CD4-positive, alpha-beta T cell treated with Interleukin-4 for 4 hours (primary cell): ENCODE measurements at regions not wholly inside any gene's neighbourhood (a gene's known extent, or its start where the extent isn't known, plus 50 kb on each side); places are given as distances from the start of the nearest gene placed in this dataset.
"Not testable (repeated sequence)": the region's sequence is repeated elsewhere in the genome, so short reads cannot be mapped to it uniquely, and the experiment has no call there.

ENCODE experiments used
- DNase-seq: peaks from one replicate; pipeline ENCODE4 v3.0.0-alpha.2; 2020

DNA sequence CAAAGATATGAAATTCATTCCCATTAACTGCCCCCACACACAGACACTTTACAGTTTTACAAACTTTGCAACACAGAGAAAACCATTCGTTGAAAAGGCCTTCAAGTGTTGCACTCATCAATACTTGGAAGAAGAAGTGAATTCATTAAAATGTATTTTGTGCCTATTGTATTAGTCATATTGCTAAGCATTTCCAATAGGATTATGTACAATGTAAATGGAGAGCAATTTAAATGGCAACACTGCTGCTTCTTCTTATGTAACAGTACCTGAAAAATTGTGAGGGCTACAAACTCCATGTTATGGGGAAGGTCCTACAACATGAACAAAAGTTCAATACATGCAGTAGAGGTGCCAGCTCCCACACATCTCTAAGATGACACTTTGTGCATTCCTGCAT lies 209.3 kb upstream of the POGK start:
- DNase-seq = no peak

DNA sequence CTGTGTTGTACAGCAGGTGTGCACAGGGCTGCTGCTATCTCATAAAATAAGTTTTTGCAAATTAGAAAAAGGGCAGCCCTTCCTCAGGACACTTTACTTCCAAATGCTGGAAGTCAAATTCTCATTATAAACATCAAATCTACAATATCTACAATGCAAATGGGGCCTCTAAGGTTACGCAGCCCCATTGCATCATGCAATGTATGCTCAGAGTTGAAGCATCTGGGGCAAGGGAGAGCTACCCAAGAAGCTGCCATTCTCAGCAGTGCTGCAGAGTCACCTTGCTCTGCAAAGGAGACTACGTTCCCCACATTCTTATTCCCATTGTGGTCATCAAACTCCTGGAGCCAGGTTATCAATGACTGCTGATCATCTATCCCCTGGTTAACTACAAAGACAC lies 208.9 kb upstream of the POGK start:
- no peak for DNase-seq

DNA sequence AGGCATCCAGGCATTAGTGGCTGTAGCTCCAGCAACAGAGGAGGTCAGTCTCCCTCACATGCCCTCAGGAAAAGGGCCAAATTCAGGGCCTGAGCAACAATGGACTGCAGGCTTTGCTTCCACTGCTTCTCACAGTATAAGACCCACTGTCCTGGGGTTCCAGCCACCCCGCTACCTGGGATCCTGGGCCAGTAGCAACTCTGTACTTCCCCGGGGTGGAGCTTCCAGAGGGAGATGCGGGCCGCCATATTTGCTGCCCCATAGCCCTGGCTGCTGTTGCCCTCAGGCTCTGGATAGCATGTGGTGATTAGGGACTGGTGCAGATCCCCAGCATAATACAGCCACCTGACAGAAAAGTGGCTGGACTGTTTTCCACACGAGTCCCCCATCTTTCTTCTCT lies 201.1 kb upstream of the POGK start:
- no peak for DNase-seq

DNA sequence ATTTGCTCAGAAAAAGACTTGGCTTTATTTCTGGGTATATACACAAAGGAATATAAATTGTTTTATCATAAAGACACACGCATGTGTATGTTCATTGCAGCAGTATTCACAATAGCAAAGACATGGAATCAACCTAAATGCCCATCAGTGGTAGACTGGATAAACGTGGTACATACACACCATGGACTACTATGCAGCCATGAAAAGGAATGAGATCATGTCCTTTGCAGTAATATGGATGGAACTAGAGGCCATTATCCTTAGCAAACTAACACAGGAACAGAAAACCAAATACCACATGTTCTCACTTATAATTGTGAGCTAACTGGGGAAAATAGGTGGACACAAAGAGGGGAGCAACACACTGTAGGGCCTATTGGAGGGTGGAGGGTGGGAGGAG lies 182.0 kb upstream of the POGK start:
- DNase-seq = not testable (repeated sequence)

DNA sequence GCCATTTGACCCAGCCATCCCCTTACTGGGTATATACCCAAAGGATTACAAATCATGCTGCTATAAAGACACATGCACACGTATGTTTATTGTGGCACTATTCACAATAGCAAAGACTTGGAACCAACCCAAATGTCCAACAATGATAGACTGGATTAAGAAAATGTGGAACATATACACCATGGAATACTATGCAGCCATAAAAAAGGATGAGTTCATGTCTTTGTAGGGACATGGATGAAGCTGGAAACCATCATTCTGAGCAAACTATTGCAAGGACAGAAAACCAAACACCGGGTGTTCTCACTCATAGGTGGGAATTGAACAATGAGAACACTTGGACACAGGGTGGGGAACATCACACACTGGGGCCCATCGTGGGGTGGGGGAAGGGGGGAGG lies 172.5 kb upstream of the POGK start:
- not testable (repeated sequence) for DNase-seq

DNA sequence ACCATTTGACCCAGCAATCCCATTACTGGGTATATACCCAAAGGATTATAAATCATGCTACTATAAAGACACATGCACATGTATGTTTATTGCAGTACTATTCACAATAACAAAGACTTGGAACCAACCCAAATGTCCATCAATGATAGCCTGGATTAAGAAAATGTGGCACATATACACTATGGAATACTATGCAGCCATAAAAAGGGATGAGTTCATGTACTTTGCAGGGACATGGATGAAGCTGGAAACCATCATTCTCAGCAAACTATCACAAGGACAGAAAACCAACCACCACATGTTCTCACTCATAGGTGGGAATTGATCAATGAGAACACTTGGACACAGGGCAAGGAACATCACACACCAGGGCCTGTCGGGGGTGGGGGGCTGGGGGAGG lies 171.7 kb upstream of the POGK start:
- DNase-seq = not testable (repeated sequence)

DNA sequence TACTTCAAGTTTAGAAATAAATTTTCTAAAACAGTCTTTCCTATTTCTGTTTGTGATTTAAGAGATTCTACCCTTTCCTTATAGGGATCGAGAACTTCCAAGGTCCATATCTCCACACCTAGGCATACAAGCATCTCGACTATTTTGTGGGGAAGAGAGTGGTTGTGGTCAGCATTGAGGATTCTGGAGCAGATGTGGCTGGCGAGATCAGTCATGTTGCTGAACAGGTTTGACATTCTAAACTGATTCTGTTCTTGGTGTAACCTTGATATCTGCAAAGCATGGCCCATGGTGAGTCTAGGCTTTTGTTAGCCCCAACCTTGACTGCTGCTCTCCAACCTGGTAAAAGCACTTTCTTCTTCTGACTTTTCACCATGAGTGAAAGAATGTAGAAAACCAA lies 167.6 kb upstream of the POGK start:
- DNase-seq = no peak

DNA sequence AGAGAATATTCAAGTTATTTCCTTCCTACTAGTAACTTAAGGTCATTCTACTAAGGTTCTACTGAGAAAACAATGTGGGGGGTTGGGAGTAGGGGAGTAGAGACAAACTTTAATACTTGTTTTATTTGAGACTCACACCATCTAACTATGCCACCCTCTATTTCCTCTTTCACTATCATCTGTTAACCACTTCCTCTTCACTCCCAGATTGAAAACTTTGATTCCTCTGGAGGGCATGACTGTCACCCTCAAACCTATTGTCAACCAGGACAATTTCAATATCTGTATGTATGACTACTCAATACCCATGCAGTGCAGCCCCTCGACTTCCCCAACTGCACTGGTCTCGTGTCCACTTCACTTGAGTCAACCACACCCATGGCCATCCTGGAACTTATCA lies 165.6 kb upstream of the POGK start:
- no peak for DNase-seq

DNA sequence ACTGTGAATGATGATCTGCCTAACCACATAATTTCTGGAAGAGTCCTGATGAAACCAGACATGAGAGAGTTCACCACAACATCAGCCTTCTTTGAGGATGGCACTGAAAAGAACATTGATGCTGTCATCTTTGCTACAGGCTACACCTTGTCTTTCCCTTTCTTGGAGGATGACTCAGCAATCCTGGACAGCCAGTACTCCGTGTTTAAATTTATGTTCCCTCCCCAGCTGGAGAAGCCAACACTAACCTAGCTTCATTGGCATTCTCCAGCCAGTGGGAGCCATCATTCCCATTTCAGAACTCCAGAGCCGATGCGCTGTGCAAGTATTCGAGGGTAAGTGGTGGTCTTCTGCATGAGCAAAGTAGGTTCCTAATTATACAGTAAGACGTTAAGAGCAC lies 164.1 kb upstream of the POGK start:
- no peak for DNase-seq

DNA sequence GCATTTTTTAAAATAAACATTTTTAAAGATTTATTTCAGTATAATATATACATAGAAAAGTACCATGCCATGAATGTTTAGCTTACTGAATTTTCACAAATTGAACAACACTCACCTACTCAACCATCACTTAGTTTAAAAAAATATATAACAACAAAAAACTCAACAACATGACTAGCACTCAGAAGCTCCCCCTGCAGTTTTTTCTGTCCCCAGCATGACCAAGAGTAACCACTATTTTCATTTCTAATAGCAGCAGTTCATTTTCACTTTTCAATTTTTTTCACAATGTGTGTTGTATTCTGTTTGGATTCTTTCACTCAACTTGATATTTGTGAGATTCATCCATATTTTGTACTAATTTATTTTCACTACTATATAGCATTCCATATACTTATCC lies 162.3 kb upstream of the POGK start:
- no peak for DNase-seq

DNA sequence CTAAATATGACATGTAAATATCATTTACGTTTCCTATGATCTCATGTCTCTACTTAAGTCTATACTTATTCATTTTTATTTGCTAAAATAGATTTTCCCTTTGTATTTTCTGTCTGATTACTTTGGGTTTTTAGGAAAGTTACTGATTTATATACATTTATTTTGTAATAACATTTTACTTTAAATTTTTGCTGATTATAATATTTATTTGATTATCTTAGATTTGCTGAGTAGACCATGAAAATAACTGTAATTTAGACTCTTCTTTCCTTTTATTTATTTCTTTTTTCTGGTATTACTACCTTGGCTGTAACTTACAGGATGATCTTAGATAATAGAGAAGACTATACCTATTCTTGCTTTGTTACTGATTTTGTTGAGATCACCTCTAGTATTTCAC lies 159.9 kb upstream of the POGK start:
- DNase-seq = no peak

DNA sequence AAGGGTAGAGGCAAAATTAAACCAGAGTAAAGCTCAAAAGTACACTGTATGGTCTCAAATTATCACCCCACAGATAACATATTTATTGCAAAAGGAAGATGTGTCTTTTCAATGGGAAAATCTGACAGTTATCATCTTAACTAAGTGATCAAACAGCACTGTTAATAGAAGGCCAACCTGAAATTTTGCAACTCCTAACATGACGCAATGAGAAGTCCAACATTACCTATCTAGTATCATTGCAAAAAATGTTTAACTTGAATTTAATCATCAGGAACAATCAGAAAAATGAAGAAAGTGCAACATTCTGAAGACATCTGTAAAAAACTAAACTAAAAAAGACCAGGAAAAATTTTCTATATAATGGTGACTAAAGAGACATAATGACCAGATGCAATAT lies 156.7 kb upstream of the POGK start:
- no peak for DNase-seq

DNA sequence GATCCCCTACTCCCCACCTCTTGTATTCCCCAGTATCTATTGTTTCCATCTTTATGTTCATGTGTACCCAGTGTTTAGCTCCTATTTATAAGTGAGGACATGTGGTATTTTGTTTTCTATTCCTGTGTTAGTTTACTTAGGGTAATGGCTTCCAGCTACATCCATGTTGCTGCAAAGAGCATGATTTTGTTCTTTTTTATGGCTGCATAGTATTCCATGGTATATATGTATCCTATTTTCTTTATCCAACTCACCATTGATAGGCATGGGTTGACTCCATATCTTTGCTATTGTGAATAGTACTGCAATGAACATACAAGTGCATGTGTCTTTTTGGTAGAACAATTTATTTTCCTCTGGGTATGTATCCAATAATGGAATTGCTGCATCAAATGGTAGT lies 154.6 kb upstream of the POGK start:
- DNase-seq = not testable (repeated sequence)

DNA sequence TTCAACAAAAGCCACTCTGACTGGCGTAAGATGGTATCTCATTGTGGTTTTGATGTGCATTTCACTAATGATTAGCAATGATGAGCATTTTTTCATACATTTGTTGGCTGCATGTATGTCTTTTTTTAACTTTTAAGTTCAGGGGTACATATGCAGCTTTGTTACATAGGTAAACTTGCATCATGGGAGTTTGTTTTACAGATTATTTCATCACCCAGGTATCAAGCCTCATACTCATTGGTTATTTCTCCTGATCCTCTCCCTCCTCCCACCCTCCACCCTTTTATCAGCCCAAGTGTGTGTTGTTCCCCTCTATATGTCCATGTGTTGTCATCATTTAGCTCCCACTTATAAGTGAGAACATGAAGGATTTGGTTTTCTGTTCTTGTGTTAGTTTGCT lies 154.1 kb upstream of the POGK start:
- DNase-seq = no peak

DNA sequence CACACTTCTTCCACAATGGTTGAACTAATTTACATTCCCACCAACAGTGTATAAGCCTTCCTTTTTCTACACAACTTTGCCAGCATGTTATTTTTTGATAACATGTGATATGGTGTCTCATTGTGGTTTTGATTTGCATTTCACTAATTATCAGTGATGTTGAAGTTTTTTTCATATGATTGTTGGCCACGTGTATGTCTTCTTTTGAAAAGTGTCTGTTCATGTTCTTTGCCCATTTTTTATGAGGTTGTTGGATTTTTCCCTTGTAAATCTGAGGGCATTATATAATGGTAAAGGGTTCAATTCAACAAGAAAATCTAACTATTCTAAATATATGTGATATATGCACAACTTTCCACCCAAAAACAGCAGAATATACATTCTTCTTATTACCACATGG lies 153.4 kb upstream of the POGK start:
- DNase-seq = not testable (repeated sequence)

DNA sequence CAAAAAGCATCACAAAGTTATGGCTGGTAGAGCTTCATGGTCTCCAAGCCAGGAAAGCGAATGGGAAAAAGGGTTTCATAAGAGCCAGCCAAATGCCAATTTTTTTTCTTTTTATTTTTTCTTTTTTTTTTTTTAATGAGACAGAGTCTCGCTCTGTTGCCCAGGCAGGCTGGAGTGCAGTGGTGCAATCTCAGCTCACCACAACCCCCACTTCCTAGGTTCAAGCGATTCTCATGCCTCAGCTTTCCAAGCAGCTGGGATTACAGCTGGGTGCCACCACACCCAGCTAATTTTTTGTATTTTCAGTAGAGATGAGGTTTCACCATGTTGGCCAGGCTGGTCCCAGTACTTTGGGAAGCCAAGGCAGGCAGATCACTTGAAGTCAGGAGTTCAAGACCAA lies 148.7 kb upstream of the POGK start:
- DNase-seq = not testable (repeated sequence)

DNA sequence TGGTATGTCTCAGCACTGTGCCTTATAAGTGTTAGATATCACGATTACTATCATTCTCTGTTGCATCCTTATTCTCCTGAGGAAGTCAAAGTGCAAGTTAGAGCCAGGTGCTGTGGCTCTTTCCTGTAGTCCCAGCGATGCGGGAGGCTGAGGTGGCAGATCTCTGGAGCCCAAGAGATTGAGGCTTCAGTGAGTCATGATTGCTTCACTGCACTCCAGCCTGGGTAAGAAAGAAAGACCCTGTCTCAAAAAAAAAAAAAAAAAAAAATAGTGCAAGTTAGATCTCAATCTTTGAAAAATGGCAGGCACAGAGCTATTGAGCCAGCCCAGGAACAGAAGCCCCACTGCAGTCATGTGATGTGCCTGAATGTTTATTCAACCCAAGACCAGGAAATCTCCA lies 147.8 kb upstream of the POGK start:
- no peak for DNase-seq

DNA sequence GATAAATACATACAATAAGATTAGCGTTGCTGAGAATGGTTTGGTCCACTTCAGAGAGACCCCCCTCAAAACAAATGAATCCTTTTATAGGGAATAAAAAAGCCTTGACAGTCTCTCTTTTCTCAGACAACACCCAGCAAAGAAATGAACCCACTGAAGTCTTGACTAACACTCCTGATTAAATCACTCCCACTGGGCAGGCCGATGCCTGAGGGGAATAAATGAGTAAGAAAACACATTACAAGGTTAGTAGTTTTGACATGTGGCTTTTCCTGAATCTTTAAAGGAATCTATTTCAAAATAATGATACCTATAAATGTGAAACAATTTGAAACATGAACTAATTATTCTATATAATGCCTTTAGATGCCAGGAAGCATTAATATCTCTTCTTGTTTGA lies 146.9 kb upstream of the POGK start:
- no peak for DNase-seq

DNA sequence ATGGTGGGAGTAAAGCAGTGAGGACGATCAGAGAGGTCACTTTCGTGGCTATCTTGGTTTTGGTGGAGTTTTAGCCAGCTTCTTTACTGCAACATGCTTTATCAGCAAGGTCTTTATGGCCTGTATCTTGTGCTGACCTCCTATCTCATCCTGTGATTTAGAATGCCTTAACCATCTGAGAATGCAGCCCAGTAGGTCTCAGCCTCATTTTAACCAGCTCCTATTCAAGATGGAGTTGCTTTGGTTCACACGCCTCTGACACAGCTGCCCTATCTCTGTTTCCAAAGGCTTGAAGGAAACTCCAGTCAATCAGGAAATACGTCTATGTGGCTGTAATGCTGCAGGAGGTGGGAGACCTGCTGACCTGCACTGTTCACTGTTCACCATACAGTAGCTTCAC lies 146.1 kb upstream of the POGK start:
- DNase-seq = no peak

DNA sequence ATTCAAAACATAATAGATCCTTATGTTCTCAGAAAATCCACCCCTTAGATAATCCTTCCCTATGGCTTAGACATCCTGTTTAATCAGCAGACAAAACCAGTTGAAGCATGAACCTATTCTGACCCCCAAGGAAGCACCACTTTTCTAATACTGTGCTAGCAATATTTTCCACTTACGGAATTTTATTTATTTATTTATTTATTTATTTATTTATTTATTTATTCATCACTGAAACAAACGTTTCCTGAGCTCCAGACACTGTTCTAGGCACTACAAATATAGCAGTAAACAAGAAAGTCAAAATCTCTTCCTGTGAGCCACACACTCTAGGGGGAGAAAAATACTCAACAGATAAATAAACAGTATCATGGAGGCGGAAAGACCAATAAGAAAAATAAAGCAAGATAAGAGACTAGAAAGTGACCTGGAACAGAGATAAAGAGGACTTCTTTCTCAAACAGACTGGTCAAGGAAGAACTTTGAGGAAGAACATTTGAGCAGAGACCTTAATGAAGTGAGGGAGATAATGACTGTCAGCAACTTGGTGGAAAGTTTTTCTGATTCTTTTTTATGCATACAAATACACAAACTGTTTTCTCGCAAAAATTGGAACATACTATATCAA lies 145.5 kb upstream of the POGK start:
- no peak for DNase-seq

DNA sequence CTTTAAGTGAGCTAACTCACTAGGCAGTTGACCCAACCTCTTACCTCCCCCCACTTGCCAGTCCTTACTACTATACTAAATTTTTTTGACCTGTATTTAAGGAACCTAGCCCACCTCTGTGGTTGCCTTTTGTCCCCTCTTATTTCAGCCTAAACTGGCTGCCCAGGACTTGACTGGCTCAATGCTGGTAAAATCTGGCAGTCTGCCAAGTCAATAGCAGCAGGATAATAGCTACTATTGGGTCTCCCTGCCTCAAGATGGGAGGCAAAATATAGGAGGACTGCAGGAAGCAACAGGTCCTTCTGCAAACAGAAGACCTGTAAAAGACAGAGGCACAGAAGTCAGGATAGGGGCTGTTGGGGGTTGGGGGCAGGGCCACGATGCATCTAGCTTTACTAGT lies 144.2 kb upstream of the POGK start:
- no peak for DNase-seq

DNA sequence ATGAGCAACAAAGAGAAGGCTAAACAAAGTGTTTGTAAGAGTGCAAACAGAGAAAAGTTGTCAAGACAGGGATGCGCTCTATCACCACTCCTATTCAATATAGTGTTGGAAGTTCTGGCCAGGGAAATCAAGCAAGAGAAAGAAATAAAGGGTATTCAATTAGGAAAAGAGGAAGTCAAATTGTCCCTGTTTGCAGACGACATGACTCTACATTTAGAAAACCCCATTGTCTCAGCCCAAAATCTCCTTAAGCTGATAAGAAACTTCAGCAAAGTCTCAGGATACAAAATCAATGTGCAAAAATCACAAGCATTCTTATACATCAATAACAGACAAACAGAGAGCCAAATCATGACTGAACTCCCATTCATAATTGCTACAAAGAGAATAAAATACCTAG lies 143.4 kb upstream of the POGK start:
- DNase-seq = not testable (repeated sequence)

DNA sequence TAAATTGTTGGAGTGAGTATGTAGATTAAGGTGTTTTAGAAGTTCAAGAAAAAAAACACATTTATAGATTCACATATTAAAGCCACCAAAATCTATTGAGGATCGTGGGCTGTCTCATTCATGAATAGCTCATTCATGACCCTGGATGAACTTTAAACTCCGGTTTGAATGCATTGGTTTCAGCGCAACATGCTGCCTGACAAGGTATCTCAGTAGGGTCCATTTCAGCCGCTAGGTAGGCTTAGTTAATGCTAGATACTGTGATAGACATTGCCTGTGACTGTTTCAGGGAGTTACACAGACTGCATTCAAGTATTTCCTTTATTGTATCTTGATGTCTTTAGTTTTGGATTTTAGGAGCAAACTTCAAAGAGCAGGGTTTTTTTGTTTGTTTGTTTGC lies 140.5 kb upstream of the POGK start:
- no peak for DNase-seq

DNA sequence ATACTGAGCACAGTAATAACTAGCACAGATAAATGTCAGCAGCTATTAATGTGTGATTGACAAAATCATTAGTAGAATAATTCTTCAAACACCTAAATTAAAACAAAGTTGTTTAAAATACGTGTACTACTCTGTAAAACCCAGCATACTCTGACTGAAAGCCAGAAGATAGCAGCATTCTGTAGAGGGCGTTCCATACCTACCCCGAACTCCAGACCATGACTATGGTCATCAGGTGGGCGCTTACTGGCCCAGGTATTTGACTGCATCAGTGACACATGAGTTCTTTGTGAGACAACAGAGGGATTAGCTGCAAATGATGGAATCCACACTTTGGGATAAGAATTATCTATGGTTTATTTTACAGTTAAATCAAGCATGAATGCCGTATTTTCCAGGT lies 139.7 kb upstream of the POGK start:
- DNase-seq = no peak

DNA sequence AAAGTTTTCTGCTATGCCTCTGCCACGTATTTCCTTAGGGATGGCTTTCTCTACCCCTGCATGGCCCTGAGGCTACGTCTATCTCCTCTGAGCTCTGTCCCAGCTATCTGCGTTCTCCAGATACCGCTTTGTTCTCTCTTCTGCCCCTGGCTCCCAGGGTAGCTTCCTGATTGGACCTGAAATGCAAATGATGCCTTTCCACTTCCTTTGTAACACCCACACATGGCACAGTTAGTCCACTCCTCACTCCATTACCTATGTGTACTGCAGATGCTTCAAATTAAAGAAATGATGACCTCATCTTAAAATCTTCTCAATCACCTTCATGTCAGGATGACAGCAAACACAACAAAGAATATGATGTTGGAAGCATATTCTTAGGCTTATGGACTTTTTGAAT lies 138.6 kb upstream of the POGK start:
- DNase-seq = no peak

DNA sequence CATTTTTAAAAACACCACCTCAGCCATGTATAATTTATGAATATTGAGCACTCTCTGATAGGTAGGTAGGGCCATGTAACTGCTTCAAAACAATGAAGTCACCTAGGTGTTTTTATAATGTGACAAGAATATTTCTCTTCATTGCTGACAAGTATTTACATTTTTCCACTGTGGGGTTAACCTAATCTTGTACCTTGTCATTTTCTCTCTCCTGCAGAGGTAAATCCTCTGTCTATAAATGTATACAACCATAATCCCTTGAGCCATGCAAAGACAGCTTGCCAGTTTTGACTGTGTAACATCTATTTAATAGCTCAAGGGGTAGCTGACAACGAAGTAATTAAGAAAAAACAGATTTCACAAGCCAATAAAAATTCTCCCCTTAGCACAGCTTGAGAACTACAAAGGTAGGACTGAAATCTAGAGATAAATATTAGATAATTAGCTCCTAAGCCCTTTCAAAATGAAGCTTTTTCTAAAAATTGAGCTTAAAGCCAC lies 137.6 kb upstream of the POGK start:
- no peak for DNase-seq
